ENCODE measurements at regions not wholly inside any gene's neighbourhood (a gene's known extent, or its start where the extent isn't known, plus 50 kb on each side); places are given as distances from the start of the nearest gene placed in this dataset.

DNA sequence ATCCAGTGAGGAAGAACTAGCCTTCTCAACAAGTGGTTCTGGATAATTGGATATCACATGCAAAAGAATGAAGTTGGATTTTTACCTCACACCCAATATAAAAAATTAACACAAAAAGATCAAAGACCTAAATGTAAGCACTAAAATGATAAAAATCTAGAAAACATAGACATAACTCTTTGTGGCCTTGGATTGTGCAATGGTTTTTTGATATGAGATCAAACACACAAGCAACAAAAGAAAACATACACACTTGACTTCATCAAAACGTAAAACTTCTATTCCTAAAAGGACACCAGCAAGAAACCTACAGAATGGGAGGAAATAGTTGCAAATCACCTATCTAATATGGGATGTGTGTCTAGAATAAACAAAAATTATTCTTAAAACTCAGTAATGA lies 54.1 kb upstream of the NFE2L2 start:
- TF ChIP-seq POLR2AphosphoS5 (IDR thresholded peaks at IDR 0.05; ENCODE audit: insufficient read depth in 1 of 2, low read depth in 1 of 2) = no peak
- TF ChIP-seq, protein P1, sequence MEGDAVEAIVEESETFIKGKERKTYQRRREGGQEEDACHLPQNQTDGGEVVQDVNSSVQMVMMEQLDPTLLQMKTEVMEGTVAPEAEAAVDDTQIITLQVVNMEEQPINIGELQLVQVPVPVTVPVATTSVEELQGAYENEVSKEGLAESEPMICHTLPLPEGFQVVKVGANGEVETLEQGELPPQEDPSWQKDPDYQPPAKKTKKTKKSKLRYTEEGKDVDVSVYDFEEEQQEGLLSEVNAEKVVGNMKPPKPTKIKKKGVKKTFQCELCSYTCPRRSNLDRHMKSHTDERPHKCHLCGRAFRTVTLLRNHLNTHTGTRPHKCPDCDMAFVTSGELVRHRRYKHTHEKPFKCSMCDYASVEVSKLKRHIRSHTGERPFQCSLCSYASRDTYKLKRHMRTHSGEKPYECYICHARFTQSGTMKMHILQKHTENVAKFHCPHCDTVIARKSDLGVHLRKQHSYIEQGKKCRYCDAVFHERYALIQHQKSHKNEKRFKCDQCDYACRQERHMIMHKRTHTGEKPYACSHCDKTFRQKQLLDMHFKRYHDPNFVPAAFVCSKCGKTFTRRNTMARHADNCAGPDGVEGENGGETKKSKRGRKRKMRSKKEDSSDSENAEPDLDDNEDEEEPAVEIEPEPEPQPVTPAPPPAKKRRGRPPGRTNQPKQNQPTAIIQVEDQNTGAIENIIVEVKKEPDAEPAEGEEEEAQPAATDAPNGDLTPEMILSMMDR (IDR thresholded peaks at IDR 0.05) = no peak

Data from vagina (tissue), 2 donors.